ENCODE measurements at regions not wholly inside any gene's neighbourhood (a gene's known extent, or its start where the extent isn't known, plus 50 kb on each side); places are given as distances from the start of the nearest gene placed in this dataset.

DNA sequence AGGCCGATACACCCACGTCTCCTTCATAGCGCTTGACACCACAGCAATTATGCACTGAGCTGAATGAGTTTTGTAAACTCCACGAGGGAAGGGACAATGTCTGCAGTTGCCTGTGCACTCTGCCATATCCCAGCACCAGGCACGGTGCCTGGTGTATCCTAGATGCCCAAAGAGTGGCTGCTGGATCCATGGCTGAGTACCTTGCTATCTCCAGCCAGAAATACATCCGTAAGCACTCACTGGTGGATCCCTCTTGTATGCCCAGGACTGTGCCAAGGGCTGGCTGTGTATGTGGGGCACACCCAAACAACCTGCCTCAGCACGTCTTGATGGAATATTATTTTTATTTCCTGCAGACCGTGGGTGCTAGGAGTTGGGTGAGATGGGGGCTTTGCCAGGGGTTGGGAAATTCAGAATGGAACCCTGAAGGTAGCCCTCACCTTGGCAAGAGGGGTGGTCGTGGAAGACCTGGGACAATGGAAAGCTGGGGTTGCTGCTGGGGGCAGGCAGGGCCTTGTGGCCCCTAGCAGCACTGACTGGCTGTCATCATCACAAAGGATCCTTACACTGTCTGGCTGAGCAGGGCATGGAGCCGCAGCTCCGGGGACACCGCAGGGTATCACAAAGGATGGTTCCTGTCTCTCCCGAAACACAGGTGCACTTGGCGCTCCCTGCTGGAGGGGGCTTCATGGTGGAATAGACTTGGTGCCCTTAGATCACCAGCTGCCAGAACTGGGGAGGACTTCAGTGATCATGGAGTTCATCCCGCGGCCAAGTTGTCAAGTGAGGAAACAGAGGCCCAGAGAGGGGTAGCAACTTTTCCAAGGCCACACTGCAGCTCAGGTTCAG is 131.3 kb downstream of the URI1 start:
- Histone ChIP-seq H3K36me3 (ENCODE audit: insufficient read depth) (no peaks in the 10 kb centered on the region), H3K9ac (no peak overlapping the region), H3K27me3 (ENCODE audit: insufficient read depth, low read depth) (peaks cover 2% of the 10 kb centered on the region; the same call in 1 of the 2 replicates), H3K79me2 (ENCODE audit: insufficient read depth, low read depth) (no peaks in the 10 kb centered on the region), H3K4me3 (IDR thresholded peaks at IDR 0.05; ENCODE audit: insufficient read depth, low read depth, low read length) (no peak overlapping the region), H3K4me2 (no peak overlapping the region), H4K20me1 (ENCODE audit: insufficient read depth) (no peaks in the 10 kb centered on the region), H2AFZ (ENCODE audit: low read depth) (no peak overlapping the region), H3K27ac (no peak overlapping the region), H3K4me1 (ENCODE audit: low read depth, poor library complexity, severe bottlenecking) (no peaks in the 10 kb centered on the region)
- TF ChIP-seq, protein P1, sequence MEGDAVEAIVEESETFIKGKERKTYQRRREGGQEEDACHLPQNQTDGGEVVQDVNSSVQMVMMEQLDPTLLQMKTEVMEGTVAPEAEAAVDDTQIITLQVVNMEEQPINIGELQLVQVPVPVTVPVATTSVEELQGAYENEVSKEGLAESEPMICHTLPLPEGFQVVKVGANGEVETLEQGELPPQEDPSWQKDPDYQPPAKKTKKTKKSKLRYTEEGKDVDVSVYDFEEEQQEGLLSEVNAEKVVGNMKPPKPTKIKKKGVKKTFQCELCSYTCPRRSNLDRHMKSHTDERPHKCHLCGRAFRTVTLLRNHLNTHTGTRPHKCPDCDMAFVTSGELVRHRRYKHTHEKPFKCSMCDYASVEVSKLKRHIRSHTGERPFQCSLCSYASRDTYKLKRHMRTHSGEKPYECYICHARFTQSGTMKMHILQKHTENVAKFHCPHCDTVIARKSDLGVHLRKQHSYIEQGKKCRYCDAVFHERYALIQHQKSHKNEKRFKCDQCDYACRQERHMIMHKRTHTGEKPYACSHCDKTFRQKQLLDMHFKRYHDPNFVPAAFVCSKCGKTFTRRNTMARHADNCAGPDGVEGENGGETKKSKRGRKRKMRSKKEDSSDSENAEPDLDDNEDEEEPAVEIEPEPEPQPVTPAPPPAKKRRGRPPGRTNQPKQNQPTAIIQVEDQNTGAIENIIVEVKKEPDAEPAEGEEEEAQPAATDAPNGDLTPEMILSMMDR (conservative IDR thresholded peaks at IDR 0.05; ENCODE audit: low read depth, low read length) = no peak

DNA sequence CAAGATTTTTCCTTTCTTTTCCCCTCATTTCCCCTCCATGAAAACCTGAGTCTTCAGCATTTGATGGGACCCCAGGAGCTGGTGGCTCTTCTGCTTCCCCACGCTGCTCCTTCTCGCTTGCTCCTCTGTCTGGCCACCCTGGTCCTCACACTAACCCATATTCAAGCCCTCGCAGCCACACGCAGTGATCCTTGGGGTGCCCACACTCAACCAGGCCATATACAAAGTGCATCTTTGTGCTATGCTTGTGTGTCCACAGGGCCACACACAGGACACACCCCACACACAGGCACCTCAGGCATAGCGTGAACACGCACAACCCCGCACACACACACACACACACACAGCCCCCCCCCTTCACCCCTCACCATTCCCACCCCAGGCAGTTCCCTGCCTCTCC is 132.1 kb downstream of the URI1 start:
- Histone ChIP-seq H3K4me2 (no peak overlapping the region), H3K9ac (no peak overlapping the region), H3K4me3 (IDR thresholded peaks at IDR 0.05; ENCODE audit: insufficient read depth, low read depth, low read length) (no peak overlapping the region), H3K4me1 (ENCODE audit: low read depth, poor library complexity, severe bottlenecking) (no peaks in the 10 kb centered on the region), H4K20me1 (ENCODE audit: insufficient read depth) (no peaks in the 10 kb centered on the region), H3K27ac (no peak overlapping the region), H2AFZ (ENCODE audit: low read depth) (no peak overlapping the region), H3K79me2 (ENCODE audit: insufficient read depth, low read depth) (no peaks in the 10 kb centered on the region), H3K36me3 (ENCODE audit: insufficient read depth) (no peaks in the 10 kb centered on the region), H3K27me3 (ENCODE audit: insufficient read depth, low read depth) (peaks cover 2% of the 10 kb centered on the region; the same call in 1 of the 2 replicates)
- TF ChIP-seq, protein P1 (conservative IDR thresholded peaks at IDR 0.05; ENCODE audit: low read depth, low read length) = no peak

DNA sequence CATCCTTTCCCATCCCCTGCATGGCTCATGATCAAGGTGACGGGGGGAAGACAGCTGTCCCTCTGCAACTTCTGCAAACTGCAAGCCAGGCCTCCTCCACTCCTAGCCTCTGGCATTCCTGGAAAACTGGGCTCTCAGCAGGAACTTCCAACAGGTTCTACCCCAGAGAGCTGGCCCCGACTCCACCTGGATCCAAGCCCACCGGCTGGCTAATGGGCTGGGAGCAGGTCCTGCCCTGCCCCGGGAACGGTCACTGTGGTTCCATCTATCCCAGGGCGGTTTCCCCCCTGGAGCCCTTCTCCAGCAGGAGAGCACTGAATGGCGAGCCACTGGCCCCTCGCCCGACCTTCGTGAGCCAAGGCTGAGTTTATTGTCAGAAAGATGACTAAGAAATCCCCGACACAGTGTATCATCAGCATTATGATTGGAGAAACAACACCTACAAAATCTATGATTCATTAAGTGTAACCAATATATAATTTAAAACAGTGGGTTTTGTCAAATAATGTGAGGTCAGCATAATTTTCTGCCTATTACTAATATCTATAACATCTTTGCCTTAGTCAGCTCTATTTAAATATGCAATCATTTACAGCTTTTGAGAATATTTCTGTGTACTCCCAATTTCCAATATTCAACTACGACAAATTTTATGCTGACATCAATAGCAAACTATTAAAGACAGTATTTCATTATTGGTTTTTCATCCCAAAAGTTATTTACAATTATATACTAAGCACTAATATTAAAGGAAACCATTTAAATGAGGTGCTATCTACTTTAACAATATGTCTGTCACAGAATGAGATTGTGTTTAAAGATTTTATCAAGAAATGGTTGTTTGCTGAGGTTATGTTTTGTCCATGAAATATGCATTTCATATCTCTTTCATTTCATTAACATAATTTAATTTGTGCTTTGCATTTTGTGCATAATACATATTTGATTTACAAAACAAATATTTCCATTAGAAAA is 133.0 kb downstream of the URI1 start:
- Histone ChIP-seq H3K27me3 (ENCODE audit: insufficient read depth, low read depth) (peaks cover 2% of the 10 kb centered on the region; the same call in 1 of the 2 replicates), H3K4me2 (no peak overlapping the region), H3K79me2 (ENCODE audit: insufficient read depth, low read depth) (no peaks in the 10 kb centered on the region), H2AFZ (ENCODE audit: low read depth) (no peak overlapping the region), H3K9ac (no peak overlapping the region), H4K20me1 (ENCODE audit: insufficient read depth) (no peaks in the 10 kb centered on the region), H3K36me3 (ENCODE audit: insufficient read depth) (no peaks in the 10 kb centered on the region), H3K4me3 (IDR thresholded peaks at IDR 0.05; ENCODE audit: insufficient read depth, low read depth, low read length) (no peak overlapping the region), H3K4me1 (ENCODE audit: low read depth, poor library complexity, severe bottlenecking) (no peaks in the 10 kb centered on the region), H3K27ac (no peak overlapping the region)
- TF ChIP-seq, protein P1 (conservative IDR thresholded peaks at IDR 0.05; ENCODE audit: low read depth, low read length) = no peak

DNA sequence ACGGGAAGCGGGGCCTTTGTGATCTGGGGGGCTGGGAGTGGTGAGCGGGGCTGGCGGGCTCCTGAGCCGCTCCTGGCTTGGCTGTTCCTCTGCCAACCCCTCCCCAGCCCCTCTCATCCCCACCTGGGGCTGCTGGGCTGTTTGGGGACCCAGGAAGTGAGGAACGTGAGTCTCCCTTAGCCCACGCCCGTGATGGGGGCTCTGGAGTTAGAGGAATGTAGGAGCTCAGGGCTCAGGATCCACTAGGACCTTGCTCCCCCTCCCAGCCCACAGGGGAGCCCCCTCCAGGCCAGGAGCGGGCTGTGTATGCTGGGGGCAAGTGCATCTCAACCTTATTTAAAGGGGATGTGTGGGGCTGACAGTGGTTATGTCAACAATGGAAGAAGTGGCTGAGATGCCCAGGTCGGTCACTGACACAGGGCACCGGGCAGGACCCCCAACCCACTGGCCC is 134.1 kb downstream of the URI1 start:
- H3K4me3 ChIP-seq (IDR thresholded peaks at IDR 0.05; ENCODE audit: insufficient read depth, low read depth, low read length) = no peak overlapping the region
- TF ChIP-seq, protein P1 (conservative IDR thresholded peaks at IDR 0.05; ENCODE audit: low read depth, low read length) = no peak
- H3K4me1 ChIP-seq (ENCODE audit: low read depth, poor library complexity, severe bottlenecking) = no peaks in the 10 kb centered on the region
- H3K9ac ChIP-seq = no peak overlapping the region
- no peak overlapping the region for H2AFZ ChIP-seq (ENCODE audit: low read depth)
- no peak overlapping the region for H3K4me2 ChIP-seq
- H3K27me3 ChIP-seq (ENCODE audit: insufficient read depth, low read depth) = peaks cover 2% of the 10 kb centered on the region; the same call in 1 of the 2 replicates
- H4K20me1 ChIP-seq (ENCODE audit: insufficient read depth) = no peaks in the 10 kb centered on the region
- no peak overlapping the region for H3K27ac ChIP-seq
- H3K79me2 ChIP-seq (ENCODE audit: insufficient read depth, low read depth) = no peaks in the 10 kb centered on the region
- H3K36me3 ChIP-seq (ENCODE audit: insufficient read depth) = no peaks in the 10 kb centered on the region
